ENCODE measurements at regions not wholly inside any gene's neighbourhood (a gene's known extent, or its start where the extent isn't known, plus 50 kb on each side); places are given as distances from the start of the nearest gene placed in this dataset.

GRCh38 chr2:2704428-2705090 lies 373.5 kb upstream of the MYT1L start:
- no peak for DNase-seq (ENCODE audit: low spot score)
- intact Hi-C loops (cut with DNase I) = no loop called here

DNA sequence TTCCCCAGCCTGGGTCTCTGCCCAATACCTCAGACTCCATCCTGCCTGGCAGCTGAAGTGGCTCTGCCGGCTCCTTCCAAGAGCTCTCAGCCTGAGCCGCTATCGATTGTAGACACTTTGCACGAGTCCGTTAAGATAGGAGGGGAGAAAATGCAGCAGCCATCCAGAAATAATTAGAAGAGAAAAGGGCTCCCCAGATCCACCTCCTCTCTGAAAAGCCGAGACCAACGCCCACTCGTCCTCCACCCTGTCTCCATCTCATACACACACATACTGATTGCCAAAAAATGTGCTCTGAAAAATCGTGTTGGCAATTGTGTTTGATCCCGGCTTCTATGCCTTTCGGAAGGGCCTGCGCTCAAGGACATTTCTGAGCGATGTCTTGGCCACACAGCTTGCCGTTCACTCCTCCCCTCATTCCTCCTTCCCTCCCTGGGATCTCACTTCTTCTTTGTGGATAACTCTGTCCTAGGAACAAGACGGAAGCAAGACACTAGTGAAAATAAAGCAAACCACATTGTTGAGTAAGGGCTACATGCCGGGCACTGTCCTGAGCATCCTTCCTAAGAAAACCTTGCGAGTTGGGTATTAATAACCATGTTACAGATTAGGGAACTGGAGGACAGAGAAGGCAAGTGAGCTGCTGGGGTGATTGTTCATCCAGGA lies 372.8 kb upstream of the MYT1L start:
- intact Hi-C loops (cut with DNase I) = no loop called here
- no peak for DNase-seq (ENCODE audit: low spot score)

DNA sequence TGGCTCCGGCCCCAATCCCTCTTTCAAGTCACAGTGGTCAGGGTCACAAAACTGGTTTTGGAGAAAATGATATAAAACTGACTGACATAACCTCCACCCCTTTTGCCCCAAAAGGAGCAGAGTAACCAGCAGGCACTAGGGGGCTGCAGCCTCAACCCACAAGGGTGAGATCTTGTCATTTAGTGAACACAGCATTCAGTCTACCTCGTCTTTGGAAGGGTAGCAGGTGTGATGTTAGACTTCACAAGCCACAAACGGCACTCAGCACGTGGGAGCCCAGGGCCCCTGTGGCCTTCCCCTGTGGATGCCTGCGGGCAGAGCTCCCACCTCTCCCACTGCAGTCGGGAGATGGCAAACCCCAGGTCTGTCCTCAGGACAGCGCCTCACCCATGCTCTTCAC lies 372.1 kb upstream of the MYT1L start:
- DNase-seq (ENCODE audit: low spot score) = no peak
- intact Hi-C loops (cut with DNase I) = no loop called here

DNA sequence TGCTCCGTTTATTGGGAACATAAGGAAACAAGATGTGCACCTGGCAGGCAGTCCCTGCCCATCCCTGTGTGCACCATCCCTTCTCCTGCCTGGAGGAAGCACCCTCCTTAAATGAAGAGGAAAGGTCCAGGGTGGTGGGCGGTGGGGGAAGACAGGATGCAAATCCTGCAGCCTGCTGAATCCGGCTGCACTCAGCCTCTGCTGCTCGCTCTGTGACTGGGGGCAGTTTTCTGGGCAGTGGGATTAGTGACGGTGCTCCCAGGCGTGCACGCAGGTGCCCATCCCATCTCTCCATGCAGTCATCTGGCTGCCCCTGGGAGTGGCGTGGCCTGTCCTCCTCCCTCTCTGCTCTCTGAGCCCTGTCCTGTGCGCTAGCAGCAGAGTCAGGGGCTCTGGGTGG lies 371.3 kb upstream of the MYT1L start:
- intact Hi-C loops (cut with DNase I) = no loop called here
- DNase-seq (ENCODE audit: low spot score) = no peak

DNA sequence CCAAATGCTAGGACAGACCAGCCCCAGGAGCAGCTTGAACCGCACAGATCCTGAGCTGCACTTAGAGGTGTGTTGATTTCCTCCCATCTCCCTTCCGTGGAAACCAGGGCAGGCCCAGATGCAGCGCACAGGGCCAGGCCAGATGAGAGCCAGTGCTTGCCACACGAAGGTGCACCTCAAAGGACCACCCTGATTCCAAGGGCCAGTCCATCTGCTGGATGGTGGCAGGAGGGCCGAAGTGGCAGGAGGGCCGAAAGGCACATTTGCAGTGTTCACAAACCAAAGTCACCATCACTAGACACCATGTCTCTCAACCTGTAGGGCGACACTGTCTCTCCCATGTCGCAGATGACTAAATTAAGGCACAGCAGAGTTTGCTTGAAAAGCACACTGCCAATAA lies 370.7 kb upstream of the MYT1L start:
- intact Hi-C loops (cut with DNase I) = no loop called here
- no peak for DNase-seq (ENCODE audit: low spot score)

- no peak for DNase-seq (ENCODE audit: low spot score)
- intact Hi-C loops (cut with DNase I) = no loop called here
These were observed 370.2 kb upstream of the MYT1L start for GRCh38 chr2:2701176-2701781.

DNA sequence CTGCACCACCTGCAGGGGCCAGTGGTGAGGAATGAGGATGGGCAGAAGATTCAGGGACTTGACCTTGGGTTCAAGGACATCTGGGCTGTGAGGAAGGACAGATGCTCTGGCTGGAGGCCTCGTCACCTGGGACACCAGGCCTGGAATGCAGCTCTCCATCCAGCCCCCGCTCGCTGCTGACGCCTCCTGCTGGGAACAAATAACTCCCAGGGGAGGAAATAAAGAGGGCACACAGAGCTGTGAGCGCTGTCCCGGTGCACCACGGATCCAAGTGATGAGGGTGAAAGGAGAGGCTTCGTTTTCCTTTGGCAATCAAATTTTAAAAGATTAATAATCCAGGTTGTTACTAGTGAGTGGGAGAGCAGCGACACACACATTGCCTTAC lies 368.0 kb upstream of the MYT1L start:
- intact Hi-C loops (cut with DNase I) = no loop called here
- no peak for DNase-seq (ENCODE audit: low spot score)

DNA sequence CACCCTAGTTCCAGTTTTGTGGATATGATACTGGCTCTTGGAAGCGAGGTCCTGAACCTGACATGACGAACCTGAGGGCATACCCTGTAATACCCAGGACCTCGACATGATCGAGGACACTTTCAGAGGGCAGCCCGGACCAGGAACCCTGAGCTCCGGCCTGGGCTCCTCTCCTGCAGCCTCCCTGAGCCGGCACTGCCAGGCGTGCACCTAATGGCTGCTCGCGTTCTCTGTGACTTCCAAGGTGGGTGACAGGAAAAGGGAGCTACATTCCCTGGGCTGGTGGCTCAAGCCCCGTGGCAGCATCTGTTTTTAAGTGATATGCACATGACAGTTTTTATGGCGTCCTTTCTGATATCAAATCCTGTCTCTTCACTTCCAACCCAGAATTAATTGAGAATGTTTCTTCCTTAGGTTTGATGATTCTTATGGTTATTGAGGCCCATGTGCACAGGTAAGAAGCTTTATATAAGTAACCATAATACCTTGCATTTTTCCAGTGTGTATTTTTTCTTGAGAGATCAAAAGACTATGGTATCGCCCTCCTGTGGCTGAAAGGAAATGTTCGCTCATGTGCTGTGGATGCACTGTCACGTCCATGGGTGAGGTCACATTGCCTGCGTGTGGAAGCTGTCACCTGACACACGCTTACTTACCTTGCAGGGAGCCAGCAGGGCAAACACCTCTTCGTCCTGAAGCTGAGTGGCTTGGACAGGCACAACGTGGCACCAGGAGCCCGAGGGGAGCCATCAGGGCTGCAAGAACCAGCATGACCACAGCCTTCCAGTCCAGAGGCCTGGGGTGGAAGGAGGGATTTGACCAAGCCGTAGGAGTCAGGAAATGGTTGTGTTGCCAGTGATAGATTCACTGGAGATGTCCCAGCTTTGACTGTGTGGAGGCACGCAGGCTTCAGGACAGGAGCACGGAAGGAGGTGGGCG lies 367.4 kb upstream of the MYT1L start:
- intact Hi-C loops (cut with DNase I) = no loop called here
- DNase-seq (ENCODE audit: low spot score) = no peak

DNA sequence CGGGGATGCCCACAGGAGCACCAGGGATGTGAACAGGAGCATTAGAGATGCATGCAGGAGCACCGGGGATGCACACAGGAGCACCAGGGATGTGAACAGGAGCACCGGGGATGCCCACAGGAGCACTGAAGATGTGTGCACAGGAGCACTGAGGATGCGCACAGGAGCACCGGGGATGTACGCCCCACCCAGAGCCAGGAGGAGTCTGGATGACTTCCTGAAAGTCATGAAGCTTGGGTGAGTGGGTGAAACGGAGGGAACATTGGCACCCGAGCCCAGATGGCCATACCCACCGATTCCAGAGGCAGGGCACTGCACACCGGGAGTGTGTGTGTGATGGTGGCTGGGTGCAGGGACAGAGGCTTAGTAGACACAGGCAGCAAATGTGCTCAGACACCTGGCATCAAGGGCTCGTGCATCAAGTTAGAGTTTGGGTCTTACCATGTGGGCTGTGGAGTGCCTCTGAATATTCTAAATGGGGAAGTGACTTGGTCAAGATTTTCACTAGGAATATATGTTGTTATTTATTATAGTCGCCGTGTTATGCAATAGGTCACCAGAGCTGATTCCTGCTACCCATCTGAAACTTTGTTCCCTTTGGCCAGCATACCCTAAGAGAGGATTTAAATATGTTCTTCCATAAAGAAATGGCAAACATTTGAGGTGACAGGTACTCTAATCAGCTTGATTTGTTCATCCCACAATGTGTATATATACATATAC lies 365.8 kb upstream of the MYT1L start:
- no peak for DNase-seq (ENCODE audit: low spot score)
- intact Hi-C loops (cut with DNase I) = no loop called here

DNA sequence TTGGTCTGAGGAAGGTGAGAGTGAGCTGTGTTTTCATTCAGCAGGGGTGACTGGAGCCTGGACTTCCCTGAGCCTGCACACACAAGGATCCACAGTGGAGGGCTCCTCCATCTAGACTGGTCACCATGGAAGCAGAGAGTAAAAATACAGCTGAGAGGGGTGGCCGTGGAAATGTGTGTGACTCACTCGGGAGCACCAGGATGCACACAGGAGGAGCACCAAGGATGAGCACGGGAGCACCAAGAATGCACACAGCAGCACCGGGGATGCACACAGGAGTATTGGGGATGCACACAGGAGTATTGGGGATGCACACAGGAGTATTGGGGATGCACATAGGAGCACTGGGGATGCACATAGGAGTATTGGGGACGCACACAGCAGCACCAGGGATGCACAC lies 365.2 kb upstream of the MYT1L start:
- intact Hi-C loops (cut with DNase I) = no loop called here
- DNase-seq (ENCODE audit: low spot score) = no peak

- no peak for DNase-seq (ENCODE audit: low spot score)
- intact Hi-C loops (cut with DNase I) = no loop called here
These were observed 363.7 kb upstream of the MYT1L start for GRCh38 chr2:2694746-2695145.

- no peak for DNase-seq (ENCODE audit: low spot score)
- intact Hi-C loops (cut with DNase I) = no loop called here
These were observed 361.7 kb upstream of the MYT1L start for GRCh38 chr2:2692599-2693389.

DNA sequence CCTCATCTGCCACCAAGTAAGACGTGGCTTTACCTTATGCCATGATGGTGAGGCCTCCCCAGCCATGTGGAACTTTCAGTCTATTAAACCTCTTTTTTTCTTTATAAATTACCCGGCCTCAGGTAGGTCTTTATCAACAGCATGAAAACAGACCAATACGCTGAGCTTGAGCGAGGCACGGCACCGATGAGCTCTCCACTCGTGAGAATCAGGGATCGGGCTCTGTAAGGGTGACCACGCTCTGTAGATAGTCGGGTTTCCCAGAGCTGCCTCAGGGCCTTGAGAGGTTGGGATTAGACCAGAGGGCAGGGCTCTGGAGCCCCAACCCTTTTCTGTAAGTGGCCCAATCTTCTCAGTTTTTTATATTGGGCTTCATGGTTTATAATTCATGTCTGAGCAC lies 360.3 kb upstream of the MYT1L start:
- DNase-seq (ENCODE audit: low spot score) = no peak
- intact Hi-C loops (cut with DNase I) = no loop called here

DNA sequence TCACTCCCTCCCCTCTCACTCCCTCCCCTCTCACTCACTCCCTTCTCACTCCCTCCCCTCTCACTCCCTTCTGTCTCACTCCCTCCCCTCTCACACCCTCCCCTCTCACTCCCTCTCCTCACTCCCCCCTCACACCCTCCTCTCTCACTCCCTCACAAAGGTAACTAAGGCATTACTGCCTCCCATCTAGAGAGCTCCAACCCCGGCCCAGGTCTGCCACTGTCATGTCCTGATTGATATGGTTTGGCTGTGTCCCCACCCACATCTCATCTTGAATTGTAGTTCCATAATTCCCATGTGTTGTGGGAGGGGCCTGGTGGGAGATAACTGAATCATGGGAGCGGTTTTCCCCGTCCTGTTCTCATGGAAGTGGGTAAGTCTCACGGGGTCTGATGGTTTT lies 359.9 kb upstream of the MYT1L start:
- intact Hi-C loops (cut with DNase I) = no loop called here
- DNase-seq (ENCODE audit: low spot score) = no peak

DNA sequence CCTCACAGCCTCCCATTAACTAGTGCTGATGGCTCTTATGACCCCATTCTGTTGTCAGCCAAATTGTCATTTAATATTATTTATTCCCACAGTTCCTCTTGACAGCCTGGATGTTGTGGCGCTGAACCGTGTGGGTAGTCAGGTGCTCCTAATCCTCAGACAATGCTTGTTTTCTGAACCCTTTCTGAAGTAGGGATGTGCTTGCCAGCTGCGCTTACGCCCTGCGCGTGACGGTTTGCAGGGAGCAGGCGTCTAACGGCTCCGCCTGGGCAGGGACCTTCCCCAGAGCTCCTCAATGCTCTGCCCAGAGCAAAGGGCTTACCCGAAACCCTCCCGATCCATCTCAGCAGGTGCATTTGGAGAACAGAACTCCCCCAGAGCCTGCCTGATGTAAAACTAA lies 358.2 kb upstream of the MYT1L start:
- intact Hi-C loops (cut with DNase I) = no loop called here
- no peak for DNase-seq (ENCODE audit: low spot score)

GRCh38 chr2:2688254-2688653 lies 357.2 kb upstream of the MYT1L start:
- no peak for DNase-seq (ENCODE audit: low spot score)
- intact Hi-C loops (cut with DNase I) = no loop called here

DNA sequence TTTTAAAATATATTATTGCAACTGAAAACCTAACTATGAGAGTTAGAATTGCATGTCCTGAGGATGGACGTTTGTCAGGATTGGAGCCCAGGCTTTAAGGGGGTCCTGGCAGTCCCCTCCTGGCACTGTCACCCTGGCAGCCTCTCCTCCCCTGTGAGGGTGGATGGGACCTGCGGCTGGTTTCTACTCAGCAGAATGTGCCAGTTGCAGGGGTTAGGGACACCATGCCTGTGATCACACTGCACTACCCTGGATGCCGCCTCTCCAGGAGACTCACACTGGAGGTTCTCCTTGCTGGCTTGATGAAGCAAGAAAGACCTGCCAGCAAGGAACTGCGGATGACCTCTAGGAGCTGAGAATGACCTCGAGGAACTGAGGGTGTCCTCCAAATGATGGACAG lies 356.7 kb upstream of the MYT1L start:
- no peak for DNase-seq (ENCODE audit: low spot score)
- intact Hi-C loops (cut with DNase I) = no loop called here

GRCh38 chr2:2686222-2686621 lies 355.1 kb upstream of the MYT1L start:
- DNase-seq (ENCODE audit: low spot score) = no peak
- intact Hi-C loops (cut with DNase I) = no loop called here

GRCh38 chr2:2683606-2684224 lies 352.6 kb upstream of the MYT1L start:
- no peak for DNase-seq (ENCODE audit: low spot score)
- intact Hi-C loops (cut with DNase I) = no loop called here

Data from cardiac septum (tissue), 1 donor.